GM08714 (cell line): ENCODE measurements at regions not wholly inside any gene's neighbourhood (a gene's known extent, or its start where the extent isn't known, plus 50 kb on each side); places are given as distances from the start of the nearest gene placed in this dataset.
"Not testable (repeated sequence)": the region's sequence is repeated elsewhere in the genome, so short reads cannot be mapped to it uniquely, and the experiment has no call there.

Source experiments
- H3K4me3 ChIP-seq: fragments of 200-500 bp; sonication (Bioruptor generic); 2 replicates; pipeline ENCODE4 v1.5.1; 2014; ENCODE audit warnings: mild to moderate bottlenecking, low read length, inconsistent platforms
- ZNF274 ChIP-seq: IDR thresholded peaks from 2 replicates; pipeline ENCODE4 v1.6.1; 2012; ENCODE audit warnings: mild to moderate bottlenecking, low read depth, low read length

GRCh38 chr5:4580772-4581171, 559.4 kb upstream of the ADAMTS16 start:
- no peak overlapping the region for H3K4me3 ChIP-seq
- no peak for TF ChIP-seq ZNF274

DNA sequence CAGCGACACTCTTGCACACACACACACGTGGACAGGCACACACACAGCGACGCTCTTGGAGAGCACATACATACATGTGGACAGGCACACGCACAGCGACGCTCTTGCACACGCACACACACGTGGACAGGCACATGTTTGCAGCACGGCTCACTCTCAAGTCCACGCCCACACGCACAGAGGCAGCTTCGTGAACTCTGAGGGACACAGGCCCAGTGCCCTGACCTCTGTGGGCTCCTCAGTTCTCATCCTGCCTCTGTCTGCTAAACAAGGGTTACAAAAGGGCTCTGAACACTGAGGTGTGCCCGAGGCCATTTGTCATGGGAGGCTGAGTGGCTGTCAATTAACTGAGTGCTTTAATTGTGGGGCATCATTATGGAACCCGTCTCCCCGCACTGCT, 558.8 kb upstream of the ADAMTS16 start:
- TF ChIP-seq ZNF274: no peak
- H3K4me3 ChIP-seq: no peak overlapping the region

DNA sequence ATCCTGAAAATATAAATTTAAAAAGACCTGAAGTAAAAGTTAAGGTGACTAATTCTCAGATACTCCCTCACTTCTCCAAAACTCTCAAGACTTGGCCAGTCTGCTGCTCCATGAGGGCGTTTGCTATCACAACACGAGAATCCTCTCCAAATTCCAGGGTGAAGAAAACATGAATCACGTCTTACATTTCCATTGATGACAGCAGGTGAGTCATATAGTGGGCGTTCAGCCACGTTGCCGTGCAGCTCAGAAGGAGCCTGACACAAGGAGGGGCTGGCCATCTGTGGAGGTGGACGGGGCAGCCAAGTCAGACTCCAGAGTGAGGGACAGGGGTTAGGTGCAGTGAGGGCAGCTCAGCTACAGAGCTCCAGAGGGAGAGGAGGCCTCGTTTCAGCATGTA, 555.1 kb upstream of the ADAMTS16 start:
- TF ChIP-seq ZNF274: no peak
- no peak overlapping the region for H3K4me3 ChIP-seq

DNA sequence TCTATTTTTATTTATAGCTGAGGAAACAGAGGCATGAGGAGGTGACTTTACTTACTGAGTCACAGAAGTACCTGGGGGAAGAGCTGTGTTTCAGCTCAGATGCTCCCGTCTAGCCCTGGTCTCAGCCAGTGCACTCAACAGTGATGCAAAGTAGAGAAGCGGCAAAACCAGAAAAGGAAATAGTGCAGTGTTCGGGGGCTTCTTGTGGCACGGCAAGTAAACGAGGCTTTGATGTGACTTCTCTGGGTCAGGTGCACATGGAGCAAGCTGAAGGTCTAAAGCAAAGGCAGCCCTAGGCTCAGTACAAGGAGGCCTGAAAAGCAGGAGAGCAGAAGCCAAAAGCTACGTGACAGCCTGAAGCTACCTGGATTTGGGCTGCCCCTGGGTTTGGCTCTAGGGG, 526.7 kb upstream of the ADAMTS16 start:
- TF ChIP-seq ZNF274: no peak
- H3K4me3 ChIP-seq: no peak overlapping the region

GRCh38 chr5:4614088-4614487, 526.0 kb upstream of the ADAMTS16 start:
- no peak for TF ChIP-seq ZNF274
- no peak overlapping the region for H3K4me3 ChIP-seq

GRCh38 chr5:4615369-4615768, 524.8 kb upstream of the ADAMTS16 start:
- not testable (repeated sequence) for H3K4me3 ChIP-seq

DNA sequence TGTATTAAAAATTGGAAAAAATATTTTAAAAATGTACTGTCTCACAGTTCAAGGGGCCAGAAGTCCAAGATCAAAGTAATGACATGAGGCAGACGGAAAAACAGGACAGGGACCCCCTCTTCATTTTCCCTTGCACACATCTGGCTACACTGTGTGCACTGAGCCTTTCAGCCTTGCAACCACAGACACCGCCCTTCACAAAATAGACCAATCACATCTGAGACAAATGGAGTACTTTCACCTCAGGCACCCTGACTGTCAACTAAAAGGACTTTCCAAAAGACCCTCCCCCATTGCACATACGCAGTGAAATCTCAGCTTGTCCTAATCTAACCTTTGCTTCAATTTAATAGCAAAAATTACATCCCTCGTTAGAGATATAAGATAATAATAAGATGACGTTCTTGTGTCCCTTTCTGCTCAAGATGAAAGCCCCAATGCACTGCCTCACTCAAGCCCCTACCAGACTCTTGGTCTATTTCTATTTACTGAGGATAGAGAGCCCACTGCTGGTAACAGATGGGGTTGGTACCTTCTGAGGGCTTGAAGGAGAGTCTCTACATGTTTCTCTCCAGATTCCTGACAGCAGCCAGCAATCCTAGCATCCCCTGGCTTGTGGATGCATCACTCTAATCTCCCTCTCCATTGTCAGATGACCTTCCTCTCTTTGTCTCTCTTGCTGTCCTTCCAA, 514.8 kb upstream of the ADAMTS16 start:
- no peak for TF ChIP-seq ZNF274

DNA sequence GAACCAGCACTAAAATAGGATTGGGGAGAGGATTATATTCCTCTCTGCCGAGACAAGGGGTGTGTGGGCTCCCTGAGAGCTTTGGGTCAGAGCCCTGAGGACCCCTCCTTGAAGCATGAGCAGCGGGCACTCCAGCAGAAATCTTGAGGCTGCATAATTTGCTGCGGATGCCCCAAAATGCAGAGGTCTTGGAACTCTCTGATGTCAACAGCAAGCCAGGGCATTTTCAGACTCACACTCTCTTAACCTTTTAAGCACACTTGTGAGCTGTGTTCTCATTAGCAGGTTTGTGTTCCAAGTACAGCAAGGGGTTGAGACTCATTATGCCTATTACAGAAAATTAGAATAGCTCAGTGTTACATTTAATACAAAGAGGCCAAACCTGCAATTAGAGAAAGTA, 513.0 kb upstream of the ADAMTS16 start:
- no peak overlapping the region for H3K4me3 ChIP-seq
- no peak for TF ChIP-seq ZNF274

More for the DNA sequence above, 514.8 kb upstream of the ADAMTS16 start:
- no peak overlapping the region for H3K4me3 ChIP-seq

DNA sequence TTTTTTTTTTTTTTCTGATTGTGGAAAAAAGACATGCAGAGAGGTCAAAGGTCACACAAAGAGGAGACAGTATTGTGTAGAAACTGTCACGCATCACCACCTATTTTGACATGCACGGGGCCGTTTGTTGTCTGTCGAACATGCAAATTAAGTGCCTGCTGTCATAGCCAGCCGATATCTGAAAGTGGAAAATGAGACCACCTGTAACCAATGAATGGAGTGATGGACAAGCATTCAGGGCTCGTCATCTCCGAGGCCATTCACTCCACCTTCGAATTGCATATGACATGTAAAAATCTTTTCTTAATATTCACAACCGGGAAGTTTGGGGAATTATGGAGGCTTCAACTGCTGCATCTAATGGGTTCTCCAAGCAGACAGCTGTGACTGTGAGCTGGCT, 512.2 kb upstream of the ADAMTS16 start:
- no peak for TF ChIP-seq ZNF274
- H3K4me3 ChIP-seq: no peak overlapping the region

DNA sequence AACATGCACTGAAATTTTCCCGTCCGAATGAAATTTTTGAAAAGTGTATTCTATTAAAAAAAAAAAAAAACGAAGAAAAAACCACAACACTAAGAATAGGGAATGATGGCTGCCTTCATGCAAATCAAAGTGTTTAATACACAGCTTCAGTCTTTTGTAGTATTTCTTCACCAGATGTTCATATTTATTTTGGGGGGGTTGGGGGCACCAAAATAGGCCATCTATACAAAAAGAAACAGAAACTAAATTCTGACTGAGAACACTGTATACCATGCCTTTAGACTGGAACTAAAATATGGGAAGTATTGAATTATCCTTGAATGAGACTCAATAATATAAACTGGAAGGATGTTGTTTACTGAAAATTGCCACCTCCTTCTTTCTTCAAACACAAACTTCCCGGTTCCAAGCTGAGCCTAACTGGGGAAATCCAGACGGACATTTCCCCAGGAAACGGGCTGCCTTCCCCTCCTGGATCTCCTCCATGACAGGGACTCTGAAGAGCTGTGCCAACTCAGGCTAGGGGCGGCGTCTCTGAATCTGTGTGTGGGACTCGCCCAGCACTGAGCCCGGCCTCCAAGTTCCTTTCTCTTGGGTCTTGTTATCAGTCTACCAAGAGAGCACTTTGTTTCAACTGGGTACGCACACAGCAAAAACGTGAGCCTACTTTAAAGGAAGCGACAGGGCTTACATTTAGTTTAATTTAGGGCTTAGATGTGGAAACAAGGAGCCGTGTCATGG, 511.3 kb upstream of the ADAMTS16 start:
- no peak for TF ChIP-seq ZNF274
- H3K4me3 ChIP-seq: no peak overlapping the region

GRCh38 chr5:4630031-4630430, 510.1 kb upstream of the ADAMTS16 start:
- TF ChIP-seq ZNF274: no peak
- no peak overlapping the region for H3K4me3 ChIP-seq

DNA sequence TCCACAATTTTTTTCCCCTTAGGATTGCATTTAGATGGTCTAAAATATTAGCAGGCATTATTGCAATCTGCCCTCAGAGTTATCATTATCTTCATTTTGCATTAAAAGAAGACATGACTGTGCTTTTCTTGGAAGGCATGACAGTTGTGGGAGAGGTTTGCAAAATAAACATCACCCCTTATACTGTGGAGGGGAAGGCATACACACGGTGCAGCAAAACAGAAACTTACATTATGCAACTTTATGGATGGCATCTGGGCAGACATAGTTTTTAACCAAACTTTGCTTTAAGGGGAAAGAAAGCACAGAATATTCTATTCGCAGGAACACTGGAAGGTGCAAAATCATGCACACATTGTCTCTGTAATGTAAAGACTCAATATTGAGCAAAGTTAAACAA, 505.8 kb upstream of the ADAMTS16 start:
- TF ChIP-seq ZNF274: no peak

DNA sequence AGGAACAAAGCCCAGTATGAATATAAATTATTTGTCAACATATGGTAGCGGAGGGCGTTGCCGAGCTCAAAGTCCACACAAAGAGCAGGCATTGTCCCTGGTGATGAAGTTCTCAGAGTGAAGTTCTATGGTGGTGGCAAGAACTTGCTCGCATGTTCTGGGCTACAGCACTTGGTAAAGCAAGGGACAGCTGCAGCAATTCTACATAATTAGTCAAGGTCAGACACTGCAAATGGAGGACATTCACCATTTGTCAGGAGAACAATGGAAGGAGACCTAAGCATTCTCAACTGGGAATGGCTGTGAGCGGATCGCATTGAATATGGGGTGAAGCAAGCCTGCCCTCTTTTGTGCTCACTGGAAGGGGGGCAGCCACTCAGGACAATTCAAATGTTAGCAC, 503.8 kb upstream of the ADAMTS16 start:
- TF ChIP-seq ZNF274: no peak
- H3K4me3 ChIP-seq: no peak overlapping the region

More for the DNA sequence above, 505.8 kb upstream of the ADAMTS16 start:
- H3K4me3 ChIP-seq: no peak overlapping the region

- no peak for TF ChIP-seq ZNF274
- no peak overlapping the region for H3K4me3 ChIP-seq
These were observed 500.2 kb upstream of the ADAMTS16 start for GRCh38 chr5:4639946-4640345.

DNA sequence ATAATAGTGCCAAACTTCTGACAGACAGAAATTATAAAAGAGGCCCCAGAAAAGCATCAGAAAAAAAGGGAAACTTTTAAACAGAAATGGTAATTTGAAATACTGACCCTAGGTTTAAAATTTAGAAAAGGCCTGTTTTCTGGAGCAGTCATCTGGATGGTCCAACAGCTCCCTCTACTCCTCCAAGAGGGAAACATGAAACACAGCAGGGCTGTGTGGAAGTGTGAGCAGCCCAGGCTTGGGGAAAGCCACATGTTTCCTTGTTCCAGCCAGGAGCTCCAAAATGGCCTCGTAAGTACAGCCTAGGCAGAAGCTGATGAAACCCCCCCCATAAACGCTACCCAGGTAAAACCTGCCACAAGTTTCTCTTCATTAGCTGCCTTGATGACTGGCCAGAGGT, 499.3 kb upstream of the ADAMTS16 start:
- H3K4me3 ChIP-seq: no peak overlapping the region
- no peak for TF ChIP-seq ZNF274

GRCh38 chr5:4642525-4642924, 497.6 kb upstream of the ADAMTS16 start:
- no peak for TF ChIP-seq ZNF274
- no peak overlapping the region for H3K4me3 ChIP-seq

DNA sequence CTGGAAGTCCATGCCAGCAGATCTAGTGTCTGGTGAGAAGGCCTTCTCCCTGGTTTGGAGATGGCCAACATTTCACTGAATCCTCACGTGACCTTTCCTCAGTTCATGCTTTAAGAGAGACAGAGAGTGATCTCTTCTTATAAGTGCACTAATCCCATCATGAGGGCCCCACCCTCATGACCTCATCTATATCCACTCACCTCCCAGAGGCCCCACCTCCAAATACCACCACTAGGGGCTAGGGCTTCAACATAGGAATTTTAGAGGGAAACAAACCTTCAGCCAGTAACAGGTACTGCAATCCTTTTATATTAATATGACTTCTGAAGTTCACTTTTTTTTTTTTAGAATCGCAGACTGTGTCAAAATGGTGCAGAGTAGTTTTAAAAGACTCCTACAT, 496.9 kb upstream of the ADAMTS16 start:
- no peak overlapping the region for H3K4me3 ChIP-seq
- TF ChIP-seq ZNF274: no peak
